ENCODE measurements at regions not wholly inside any gene's neighbourhood (a gene's known extent, or its start where the extent isn't known, plus 50 kb on each side); places are given as distances from the start of the nearest gene placed in this dataset.

GRCh38 chr1:225707824-225708223, 54.9 kb upstream of the ENAH start:
- no peak for DNase-seq (ENCODE audit: low read depth)

GRCh38 chr1:225709101-225709500, 56.2 kb upstream of the ENAH start:
- DNase-seq (ENCODE audit: low read depth), result no peak

GRCh38 chr1:225710804-225711203, 57.9 kb upstream of the ENAH start:
- peak; percentile 48 for DNase-seq (ENCODE audit: low read depth)

- DNase-seq (ENCODE audit: low read depth), result peak; percentile 9
Measured at GRCh38 chr1:225711236-225711937, 58.5 kb upstream of the ENAH start.

GRCh38 chr1:225712391-225712790, 59.5 kb upstream of the ENAH start:
- peak; percentile 62 for DNase-seq (ENCODE audit: low read depth)

GRCh38 chr1:225713281-225713680, 60.4 kb upstream of the ENAH start:
- DNase-seq (ENCODE audit: low read depth), result no peak

- no peak for DNase-seq (ENCODE audit: low read depth)
Measured at GRCh38 chr1:225720937-225721336, 56.7 kb upstream of the SRP9 start.

- no peak for DNase-seq (ENCODE audit: low read depth)
Measured at GRCh38 chr1:225724251-225724650, 53.4 kb upstream of the SRP9 start.

All from EH (cell line).